GM12864 (cell line): ENCODE measurements at regions not wholly inside any gene's neighbourhood (a gene's known extent, or its start where the extent isn't known, plus 50 kb on each side); places are given as distances from the start of the nearest gene placed in this dataset.

Experiments used
- DNase-seq: peaks from one replicate; pipeline ENCODE4 v3.0.0-alpha.2; 2011; ENCODE audit warnings: low read depth
- H3K4me3 ChIP-seq: 2 replicates; pipeline ENCODE4 v1.5.1; 2011; ENCODE audit warnings: mild to moderate bottlenecking, low read depth, low read length, control low read depth
- TF ChIP-seq, protein P1 (sequence below): IDR thresholded peaks from 2 replicates; pipeline ENCODE4 v1.5.1; 2011; ENCODE audit warnings: low read depth, mild to moderate bottlenecking, moderate library complexity, low read length, control low read depth, inconsistent platforms; ENCODE audit errors: missing control alignments

DNA sequence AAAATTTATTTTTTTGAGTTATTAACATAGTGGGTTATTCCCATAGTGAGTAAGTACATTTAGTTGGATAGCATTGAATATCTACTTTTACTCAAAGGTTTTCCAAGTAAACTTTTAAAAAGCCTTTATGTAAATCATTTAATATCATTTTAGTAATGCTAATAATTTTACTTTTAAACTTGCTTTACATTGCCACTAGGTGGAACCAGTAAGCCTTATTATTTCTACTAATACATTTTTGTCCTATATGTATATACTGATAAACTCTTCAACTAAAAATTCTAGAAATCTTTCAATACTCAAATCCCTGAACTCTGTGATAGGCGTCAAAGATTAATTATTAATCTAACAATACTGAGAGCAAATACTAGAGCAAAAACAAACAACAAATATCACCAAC lies 1709.2 kb upstream of the PCDH20 start:
- H3K4me3 ChIP-seq: no peak overlapping the region
- no peak for DNase-seq
- TF ChIP-seq, protein P1, sequence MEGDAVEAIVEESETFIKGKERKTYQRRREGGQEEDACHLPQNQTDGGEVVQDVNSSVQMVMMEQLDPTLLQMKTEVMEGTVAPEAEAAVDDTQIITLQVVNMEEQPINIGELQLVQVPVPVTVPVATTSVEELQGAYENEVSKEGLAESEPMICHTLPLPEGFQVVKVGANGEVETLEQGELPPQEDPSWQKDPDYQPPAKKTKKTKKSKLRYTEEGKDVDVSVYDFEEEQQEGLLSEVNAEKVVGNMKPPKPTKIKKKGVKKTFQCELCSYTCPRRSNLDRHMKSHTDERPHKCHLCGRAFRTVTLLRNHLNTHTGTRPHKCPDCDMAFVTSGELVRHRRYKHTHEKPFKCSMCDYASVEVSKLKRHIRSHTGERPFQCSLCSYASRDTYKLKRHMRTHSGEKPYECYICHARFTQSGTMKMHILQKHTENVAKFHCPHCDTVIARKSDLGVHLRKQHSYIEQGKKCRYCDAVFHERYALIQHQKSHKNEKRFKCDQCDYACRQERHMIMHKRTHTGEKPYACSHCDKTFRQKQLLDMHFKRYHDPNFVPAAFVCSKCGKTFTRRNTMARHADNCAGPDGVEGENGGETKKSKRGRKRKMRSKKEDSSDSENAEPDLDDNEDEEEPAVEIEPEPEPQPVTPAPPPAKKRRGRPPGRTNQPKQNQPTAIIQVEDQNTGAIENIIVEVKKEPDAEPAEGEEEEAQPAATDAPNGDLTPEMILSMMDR: no peak

DNA sequence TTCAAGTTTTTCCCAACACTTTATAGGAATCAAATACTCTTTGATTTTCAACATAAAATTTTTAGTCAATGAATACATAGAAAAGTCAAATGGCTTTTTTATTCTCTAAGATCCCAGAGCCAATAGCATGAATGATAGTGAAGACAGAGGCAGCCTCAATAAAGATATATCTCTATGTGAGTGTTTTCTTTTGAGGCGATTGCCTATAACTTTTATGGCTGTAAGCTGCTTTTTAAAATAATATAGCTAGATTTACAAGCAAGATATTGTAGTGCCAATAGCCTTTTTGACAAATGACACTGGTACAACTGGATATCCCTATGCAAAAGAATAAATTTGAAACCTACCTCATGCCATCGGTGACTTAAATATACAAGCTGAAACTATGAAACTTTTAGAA lies 1705.2 kb upstream of the PCDH20 start:
- no peak overlapping the region for H3K4me3 ChIP-seq
- TF ChIP-seq, protein P1: no peak
- DNase-seq: no peak

DNA sequence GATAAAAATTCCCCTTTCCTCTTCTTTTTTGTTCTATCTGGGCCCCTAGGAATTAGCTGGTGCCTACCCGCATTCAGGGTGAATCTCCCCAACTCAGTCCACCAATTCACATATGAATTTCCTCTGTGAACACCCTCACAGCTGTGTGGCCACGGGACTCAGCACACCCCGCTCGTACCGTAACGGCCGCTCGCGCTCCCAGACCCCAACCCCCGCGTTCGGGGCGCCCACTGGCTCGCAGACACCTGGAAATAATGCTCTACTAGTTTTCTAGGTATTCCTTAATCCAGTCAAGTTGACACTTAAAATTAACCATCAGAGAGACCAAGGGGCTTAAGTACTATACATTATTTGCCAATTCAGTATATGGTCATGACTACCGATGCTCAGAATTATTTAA lies 1702.1 kb upstream of the PCDH20 start:
- TF ChIP-seq, protein P1: no peak
- DNase-seq: no peak

DNA sequence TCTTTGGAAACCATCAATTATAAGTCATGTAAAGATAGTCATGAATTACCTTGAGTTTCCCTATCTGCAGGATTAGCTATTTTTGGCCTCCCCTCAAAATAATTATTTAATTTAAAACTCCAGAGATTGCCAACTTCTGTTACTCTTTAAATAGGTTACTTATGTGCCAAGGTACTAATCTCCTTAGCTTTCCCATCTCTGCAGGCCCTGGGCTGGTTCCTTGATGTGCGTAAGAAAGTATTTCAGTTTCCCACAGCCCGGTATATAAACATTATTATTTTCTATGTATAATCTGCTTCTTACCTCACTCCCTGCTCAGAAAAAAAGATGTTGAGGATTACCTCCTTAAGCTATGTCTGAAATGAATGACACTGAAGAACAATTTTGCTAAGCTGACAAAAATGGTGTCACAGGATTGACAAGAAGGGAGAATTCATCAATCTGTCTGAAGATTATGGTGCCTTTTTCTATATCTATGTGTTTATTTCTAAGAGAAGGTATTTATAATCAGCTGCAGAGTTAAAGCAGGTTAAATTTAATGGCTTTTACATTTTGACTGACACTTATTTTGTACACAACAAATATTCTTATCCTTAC lies 1697.2 kb upstream of the PCDH20 start:
- no peak overlapping the region for H3K4me3 ChIP-seq
- TF ChIP-seq, protein P1: no peak
- no peak for DNase-seq

More for the DNA sequence above, 1702.1 kb upstream of the PCDH20 start:
- H3K4me3 ChIP-seq: no peak overlapping the region

DNA sequence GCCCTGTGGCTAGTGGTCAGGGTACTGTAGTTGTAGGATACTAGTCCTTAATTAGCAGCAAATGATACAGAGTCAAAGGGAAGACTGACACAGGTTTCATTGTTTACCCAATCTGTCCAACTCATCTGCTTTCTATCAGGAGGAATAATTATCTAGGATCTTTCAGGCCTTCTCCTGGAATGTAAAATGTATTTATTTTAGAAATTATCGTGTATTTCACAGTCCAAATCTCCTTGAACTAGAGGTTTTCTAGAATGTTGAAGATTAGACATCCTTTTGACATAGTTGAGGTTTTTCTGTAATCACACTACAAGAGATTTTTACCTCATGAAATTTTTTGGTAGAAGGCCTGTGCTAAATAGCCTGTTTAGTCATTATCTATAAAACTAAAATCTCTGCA lies 1694.8 kb upstream of the PCDH20 start:
- no peak overlapping the region for H3K4me3 ChIP-seq
- TF ChIP-seq, protein P1: no peak
- DNase-seq: no peak

DNA sequence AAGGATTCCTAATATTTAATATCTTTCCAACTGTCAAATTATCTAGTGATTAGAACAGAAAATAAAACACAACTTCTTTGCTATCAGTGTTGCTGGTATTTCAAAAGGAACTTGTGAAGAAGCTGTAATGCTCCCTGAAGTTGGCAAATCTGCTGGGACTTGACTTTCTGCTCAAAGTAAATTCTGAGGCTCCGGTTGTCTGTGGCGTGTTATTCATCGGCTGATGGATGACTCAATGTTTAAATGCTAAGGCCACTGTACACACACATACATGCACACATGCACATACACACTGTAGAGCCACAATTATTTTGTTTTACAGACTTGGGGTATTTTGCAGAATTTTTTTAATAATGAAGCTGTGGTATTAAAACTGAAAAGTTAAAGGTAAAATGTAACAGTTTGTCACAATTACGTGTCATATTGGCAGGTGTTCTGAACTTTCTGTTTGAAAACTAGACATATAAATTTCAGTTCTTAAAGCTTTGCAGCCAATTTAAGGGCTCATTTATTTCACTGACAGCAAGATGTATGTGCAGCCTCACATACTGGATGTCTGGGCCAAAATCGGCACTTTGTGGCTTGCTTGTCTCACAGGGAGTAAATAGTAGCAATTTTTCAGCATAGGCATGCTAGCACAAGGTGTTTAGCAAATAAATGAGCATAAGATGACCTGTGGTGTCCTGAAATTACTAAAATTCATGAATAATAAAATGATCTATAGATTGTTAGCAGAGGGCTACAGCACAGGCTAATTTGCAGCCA lies 1691.7 kb upstream of the PCDH20 start:
- no peak overlapping the region for H3K4me3 ChIP-seq
- TF ChIP-seq, protein P1: no peak
- no peak for DNase-seq

DNA sequence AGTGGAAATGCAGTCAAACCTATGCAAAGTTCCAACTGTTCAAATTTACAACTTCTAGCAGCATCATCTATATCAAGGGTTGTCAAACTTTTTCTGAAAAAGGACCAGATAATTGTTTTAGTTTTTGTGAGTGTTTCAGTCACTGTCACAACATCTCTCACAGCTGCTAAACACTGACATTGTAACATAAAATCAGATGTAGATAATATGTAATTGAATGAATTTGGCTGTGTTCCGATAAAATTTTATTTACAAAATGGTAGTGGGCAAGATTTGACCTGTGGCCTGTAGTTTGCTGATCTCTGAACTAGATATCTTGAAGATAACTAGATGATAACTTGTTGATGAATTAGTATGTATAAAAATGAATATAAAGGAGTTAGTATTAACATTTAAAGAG lies 1679.1 kb upstream of the PCDH20 start:
- DNase-seq: no peak
- no peak overlapping the region for H3K4me3 ChIP-seq
- TF ChIP-seq, protein P1: no peak
